ENCODE measurements at regions not wholly inside any gene's neighbourhood (a gene's known extent, or its start where the extent isn't known, plus 50 kb on each side); places are given as distances from the start of the nearest gene placed in this dataset.

- no peak for DNase-seq (ENCODE audit: low read depth in 1 of 2, low spot score in 1 of 2)
Measured at GRCh38 chr1:97996880-97997279, 76.0 kb upstream of the DPYD start.

GRCh38 chr1:97989094-97989680 lies 68.4 kb upstream of the DPYD start:
- DNase-seq (ENCODE audit: low read depth in 1 of 2, low spot score in 1 of 2) = no peak

- DNase-seq (ENCODE audit: low read depth in 1 of 2, low spot score in 1 of 2) = no peak
Measured at GRCh38 chr1:97986041-97987005, 65.5 kb upstream of the DPYD start.

GRCh38 chr1:97983126-97983525 lies 62.3 kb upstream of the DPYD start:
- DNase-seq (ENCODE audit: low read depth in 1 of 2, low spot score in 1 of 2) = no peak

- DNase-seq (ENCODE audit: low read depth in 1 of 2, low spot score in 1 of 2) = no peak
Measured at GRCh38 chr1:97980530-97980929, 59.7 kb upstream of the DPYD start.

GRCh38 chr1:97976801-97977200 lies 56.0 kb upstream of the DPYD start:
- DNase-seq (ENCODE audit: low read depth in 1 of 2, low spot score in 1 of 2) = no peak

Measured in stimulated activated CD4-positive, alpha-beta T cell treated with anti-CD3 and anti-CD28 coated beads, Interleukin-15, amount 100 ng/mL, for 1 hour (primary cell).